Osteoblast (primary cell): ENCODE measurements at regions not wholly inside any gene's neighbourhood (a gene's known extent, or its start where the extent isn't known, plus 50 kb on each side); places are given as distances from the start of the nearest gene placed in this dataset.

Experiments
- DNase-seq: peaks from one replicate; pipeline ENCODE4 v3.0.0; 2011; ENCODE audit warnings: low spot score, mixed read lengths; ENCODE audit not compliant: insufficient read length; ENCODE audit errors: missing footprints
- H2AFZ ChIP-seq: 2 replicates; pipeline ENCODE4 v1.6.0; 2011; ENCODE audit warnings: mild to moderate bottlenecking, low read length
- H3K27ac ChIP-seq: 2 replicates; pipeline ENCODE4 v1.5.1; 2011; ENCODE audit warnings: mild to moderate bottlenecking, low read depth, low read length, moderate library complexity
- H3K27me3 ChIP-seq: 2 replicates; pipeline ENCODE4 v1.6.0; 2012; ENCODE audit warnings: mild to moderate bottlenecking, control low read depth, inconsistent platforms, low read length, moderate library complexity; ENCODE audit not compliant: insufficient read depth
- H3K36me3 ChIP-seq: 2 replicates; pipeline ENCODE4 v1.5.1; 2011; ENCODE audit warnings: mild to moderate bottlenecking, low read length, control low read depth, moderate library complexity; ENCODE audit not compliant: insufficient read depth
- H3K4me1 ChIP-seq: 2 replicates; pipeline ENCODE4 v1.5.1; 2011; ENCODE audit warnings: mild to moderate bottlenecking, low read length, control low read depth, moderate library complexity; ENCODE audit not compliant: insufficient read depth
- H3K4me2 ChIP-seq: 2 replicates; pipeline ENCODE4 v1.6.0; 2011; ENCODE audit warnings: mild to moderate bottlenecking, low read length; ENCODE audit not compliant: insufficient read depth
- H3K4me3 ChIP-seq: fragments of 200-600 bp; sonication (generic); 3 replicates; pipeline ENCODE4 v1.5.1; 2012; ENCODE audit warnings: mild to moderate bottlenecking, low read length, inconsistent platforms; ENCODE audit not compliant: insufficient read depth
- H3K79me2 ChIP-seq: 2 replicates; pipeline ENCODE4 v1.6.0; 2012; ENCODE audit warnings: mild to moderate bottlenecking, low read length, control low read depth, inconsistent platforms; ENCODE audit not compliant: insufficient read depth
- H3K9me3 ChIP-seq: 2 replicates; pipeline ENCODE4 v1.5.1; 2011; ENCODE audit warnings: low read depth, low read length, control low read depth
- H4K20me1 ChIP-seq: 2 replicates; pipeline ENCODE4 v1.6.0; 2012; ENCODE audit warnings: mild to moderate bottlenecking, low read length, control low read depth; ENCODE audit not compliant: insufficient read depth
- CTCF ChIP-seq: IDR thresholded peaks from 2 replicates; pipeline ENCODE4 v1.5.1; 2011; ENCODE audit warnings: mild to moderate bottlenecking, low read depth, low read length, moderate library complexity; ENCODE audit errors: extremely low read depth

GRCh38 chr10:118937226-118937625 is 92.3 kb upstream of the NANOS1 start:
- H3K79me2 ChIP-seq, result no peaks in the 10 kb centered on the region
- H3K4me2 ChIP-seq, result no peak overlapping the region
- H2AFZ ChIP-seq, result no peak overlapping the region
- no peak overlapping the region for H3K4me3 ChIP-seq
- H3K4me1 ChIP-seq, result no peaks in the 10 kb centered on the region
- H4K20me1 ChIP-seq, result no peaks in the 10 kb centered on the region
- H3K27me3 ChIP-seq, result peaks cover 2% of the 10 kb centered on the region
- TF ChIP-seq CTCF, result no peak
- no peak for DNase-seq
- no peak overlapping the region for H3K27ac ChIP-seq
- peaks cover 5% of the 10 kb centered on the region for H3K9me3 ChIP-seq
- no peaks in the 10 kb centered on the region for H3K36me3 ChIP-seq

GRCh38 chr10:118939211-118940007 is 90.1 kb upstream of the NANOS1 start:
- peaks cover 5% of the 10 kb centered on the region for H3K9me3 ChIP-seq
- H2AFZ ChIP-seq, result no peak overlapping the region
- DNase-seq, result no peak
- H3K27me3 ChIP-seq, result peaks cover 2% of the 10 kb centered on the region
- H3K27ac ChIP-seq, result no peak overlapping the region
- H4K20me1 ChIP-seq, result no peaks in the 10 kb centered on the region
- no peak for TF ChIP-seq CTCF
- H3K79me2 ChIP-seq, result no peaks in the 10 kb centered on the region
- H3K4me3 ChIP-seq, result no peak overlapping the region
- H3K4me1 ChIP-seq, result no peaks in the 10 kb centered on the region
- H3K4me2 ChIP-seq, result no peak overlapping the region
- no peaks in the 10 kb centered on the region for H3K36me3 ChIP-seq

- no peaks in the 10 kb centered on the region for H3K4me1 ChIP-seq
- H3K4me3 ChIP-seq, result no peak overlapping the region
- H3K27me3 ChIP-seq, result peaks cover 2% of the 10 kb centered on the region
- no peak overlapping the region for H3K27ac ChIP-seq
- TF ChIP-seq CTCF, result no peak
- H4K20me1 ChIP-seq, result no peaks in the 10 kb centered on the region
- H2AFZ ChIP-seq, result no peak overlapping the region
- peaks cover 5% of the 10 kb centered on the region for H3K9me3 ChIP-seq
- H3K36me3 ChIP-seq, result no peaks in the 10 kb centered on the region
- no peak for DNase-seq
- no peaks in the 10 kb centered on the region for H3K79me2 ChIP-seq
- no peak overlapping the region for H3K4me2 ChIP-seq
These were observed 89.1 kb upstream of the NANOS1 start for GRCh38 chr10:118940386-118940785.

- Histone ChIP-seq H4K20me1 (no peaks in the 10 kb centered on the region), H2AFZ (no peak overlapping the region), H3K27me3 (no peaks in the 10 kb centered on the region), H3K36me3 (no peaks in the 10 kb centered on the region), H3K4me2 (no peak overlapping the region), H3K9me3 (peaks cover 5% of the 10 kb centered on the region), H3K27ac (no peak overlapping the region), H3K79me2 (no peaks in the 10 kb centered on the region), H3K4me3 (no peak overlapping the region), H3K4me1 (no peaks in the 10 kb centered on the region)
- no peak for DNase-seq
- TF ChIP-seq CTCF, result no peak
These were observed 86.3 kb upstream of the NANOS1 start for GRCh38 chr10:118943253-118943652.
